ENCODE measurements at regions not wholly inside any gene's neighbourhood (a gene's known extent, or its start where the extent isn't known, plus 50 kb on each side); places are given as distances from the start of the nearest gene placed in this dataset.

DNA sequence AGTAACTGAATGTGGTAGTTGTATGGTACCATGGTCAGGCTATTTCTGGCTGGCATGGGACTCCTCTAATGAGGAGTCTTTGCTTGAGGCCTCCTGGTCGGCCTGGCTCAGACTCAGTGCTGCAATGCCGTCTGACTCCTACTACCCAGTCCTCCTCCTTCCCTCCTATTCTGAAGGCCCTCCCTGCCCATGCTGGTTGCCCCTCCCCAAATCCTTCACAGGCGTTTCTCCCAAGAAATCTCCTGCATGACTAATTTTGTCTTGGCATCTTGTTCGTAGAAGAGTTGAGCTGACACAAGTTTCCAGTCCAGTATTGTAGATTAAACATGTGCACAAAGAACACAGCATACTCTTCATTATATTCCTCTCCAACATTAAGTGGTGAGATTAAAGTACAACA lies 115.5 kb downstream of the NFKBIZ start:
- TF ChIP-seq YY1 (IDR thresholded peaks at IDR 0.05): no peak
- TF ChIP-seq, protein P1, sequence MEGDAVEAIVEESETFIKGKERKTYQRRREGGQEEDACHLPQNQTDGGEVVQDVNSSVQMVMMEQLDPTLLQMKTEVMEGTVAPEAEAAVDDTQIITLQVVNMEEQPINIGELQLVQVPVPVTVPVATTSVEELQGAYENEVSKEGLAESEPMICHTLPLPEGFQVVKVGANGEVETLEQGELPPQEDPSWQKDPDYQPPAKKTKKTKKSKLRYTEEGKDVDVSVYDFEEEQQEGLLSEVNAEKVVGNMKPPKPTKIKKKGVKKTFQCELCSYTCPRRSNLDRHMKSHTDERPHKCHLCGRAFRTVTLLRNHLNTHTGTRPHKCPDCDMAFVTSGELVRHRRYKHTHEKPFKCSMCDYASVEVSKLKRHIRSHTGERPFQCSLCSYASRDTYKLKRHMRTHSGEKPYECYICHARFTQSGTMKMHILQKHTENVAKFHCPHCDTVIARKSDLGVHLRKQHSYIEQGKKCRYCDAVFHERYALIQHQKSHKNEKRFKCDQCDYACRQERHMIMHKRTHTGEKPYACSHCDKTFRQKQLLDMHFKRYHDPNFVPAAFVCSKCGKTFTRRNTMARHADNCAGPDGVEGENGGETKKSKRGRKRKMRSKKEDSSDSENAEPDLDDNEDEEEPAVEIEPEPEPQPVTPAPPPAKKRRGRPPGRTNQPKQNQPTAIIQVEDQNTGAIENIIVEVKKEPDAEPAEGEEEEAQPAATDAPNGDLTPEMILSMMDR (IDR thresholded peaks at IDR 0.05; ENCODE audit: low read depth, low read length, missing input control): no peak
- TF ChIP-seq EGR1 (IDR thresholded peaks at IDR 0.05; ENCODE audit: low read depth in 2 of 2): no peak
- TF ChIP-seq, protein P2, sequence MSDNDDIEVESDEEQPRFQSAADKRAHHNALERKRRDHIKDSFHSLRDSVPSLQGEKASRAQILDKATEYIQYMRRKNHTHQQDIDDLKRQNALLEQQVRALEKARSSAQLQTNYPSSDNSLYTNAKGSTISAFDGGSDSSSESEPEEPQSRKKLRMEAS (IDR thresholded peaks at IDR 0.05): no peak
- TF ChIP-seq, protein P3, sequence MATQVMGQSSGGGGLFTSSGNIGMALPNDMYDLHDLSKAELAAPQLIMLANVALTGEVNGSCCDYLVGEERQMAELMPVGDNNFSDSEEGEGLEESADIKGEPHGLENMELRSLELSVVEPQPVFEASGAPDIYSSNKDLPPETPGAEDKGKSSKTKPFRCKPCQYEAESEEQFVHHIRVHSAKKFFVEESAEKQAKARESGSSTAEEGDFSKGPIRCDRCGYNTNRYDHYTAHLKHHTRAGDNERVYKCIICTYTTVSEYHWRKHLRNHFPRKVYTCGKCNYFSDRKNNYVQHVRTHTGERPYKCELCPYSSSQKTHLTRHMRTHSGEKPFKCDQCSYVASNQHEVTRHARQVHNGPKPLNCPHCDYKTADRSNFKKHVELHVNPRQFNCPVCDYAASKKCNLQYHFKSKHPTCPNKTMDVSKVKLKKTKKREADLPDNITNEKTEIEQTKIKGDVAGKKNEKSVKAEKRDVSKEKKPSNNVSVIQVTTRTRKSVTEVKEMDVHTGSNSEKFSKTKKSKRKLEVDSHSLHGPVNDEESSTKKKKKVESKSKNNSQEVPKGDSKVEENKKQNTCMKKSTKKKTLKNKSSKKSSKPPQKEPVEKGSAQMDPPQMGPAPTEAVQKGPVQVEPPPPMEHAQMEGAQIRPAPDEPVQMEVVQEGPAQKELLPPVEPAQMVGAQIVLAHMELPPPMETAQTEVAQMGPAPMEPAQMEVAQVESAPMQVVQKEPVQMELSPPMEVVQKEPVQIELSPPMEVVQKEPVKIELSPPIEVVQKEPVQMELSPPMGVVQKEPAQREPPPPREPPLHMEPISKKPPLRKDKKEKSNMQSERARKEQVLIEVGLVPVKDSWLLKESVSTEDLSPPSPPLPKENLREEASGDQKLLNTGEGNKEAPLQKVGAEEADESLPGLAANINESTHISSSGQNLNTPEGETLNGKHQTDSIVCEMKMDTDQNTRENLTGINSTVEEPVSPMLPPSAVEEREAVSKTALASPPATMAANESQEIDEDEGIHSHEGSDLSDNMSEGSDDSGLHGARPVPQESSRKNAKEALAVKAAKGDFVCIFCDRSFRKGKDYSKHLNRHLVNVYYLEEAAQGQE (IDR thresholded peaks at IDR 0.05): no peak
- TF ChIP-seq RAD21 (IDR thresholded peaks at IDR 0.05): no peak
- TF ChIP-seq SP1 (IDR thresholded peaks at IDR 0.05): no peak
- no peak for TF ChIP-seq FOXA2 (IDR thresholded peaks at IDR 0.05)
- TF ChIP-seq FOXA1 (IDR thresholded peaks at IDR 0.05): no peak
